ENCODE measurements at regions not wholly inside any gene's neighbourhood (a gene's known extent, or its start where the extent isn't known, plus 50 kb on each side); places are given as distances from the start of the nearest gene placed in this dataset.

- DNase-seq (no peak), ATAC-seq (ENCODE audit: low FRiP score in 2 of 2) (no peak)
- Histone ChIP-seq H3K4me3 (no peak overlapping the region), H3K27me3 (no peaks in the 10 kb centered on the region), H3K9me3 (no peaks in the 10 kb centered on the region), H3K27ac (no peak overlapping the region), H3K36me3 (no peaks in the 10 kb centered on the region), H3K4me1 (no peaks in the 10 kb centered on the region)
- no peak for TF ChIP-seq CTCF (IDR thresholded peaks at IDR 0.05)
- TF ChIP-seq POLR2A (IDR thresholded peaks at IDR 0.05), result no peak
- TF ChIP-seq POLR2AphosphoS5 (IDR thresholded peaks at IDR 0.05), result no peak
- TF ChIP-seq EP300 (IDR thresholded peaks at IDR 0.05), result no peak
These were observed 936.4 kb upstream of the CHAC2 start for GRCh38 chr2:52831216-52831615.

GRCh38 chr2:52828112-52828511, 939.5 kb upstream of the CHAC2 start:
- ATAC-seq (ENCODE audit: low FRiP score in 2 of 2) (no peak), DNase-seq (no peak)
- TF ChIP-seq EP300 (IDR thresholded peaks at IDR 0.05), result no peak
- no peak for TF ChIP-seq CTCF (IDR thresholded peaks at IDR 0.05)
- TF ChIP-seq POLR2AphosphoS5 (IDR thresholded peaks at IDR 0.05), result no peak
- no peak for TF ChIP-seq POLR2A (IDR thresholded peaks at IDR 0.05)
- no peaks in the 10 kb centered on the region for H3K4me1 ChIP-seq
- H3K27me3 ChIP-seq, result no peaks in the 10 kb centered on the region
- H3K36me3 ChIP-seq, result no peaks in the 10 kb centered on the region
- H3K9me3 ChIP-seq, result no peaks in the 10 kb centered on the region
- no peak overlapping the region for H3K4me3 ChIP-seq
- H3K27ac ChIP-seq, result no peak overlapping the region
- 96% methylated on average over 1 of the region's 1 CpG for WGBS, 2 donors

- no peaks in the 10 kb centered on the region for H3K36me3 ChIP-seq
- DNase-seq (no peak), ATAC-seq (ENCODE audit: low FRiP score in 2 of 2) (no peak)
- no peaks in the 10 kb centered on the region for H3K9me3 ChIP-seq
- TF ChIP-seq POLR2AphosphoS5 (IDR thresholded peaks at IDR 0.05), result no peak
- no peak for TF ChIP-seq EP300 (IDR thresholded peaks at IDR 0.05)
- no peak for TF ChIP-seq POLR2A (IDR thresholded peaks at IDR 0.05)
- no peak for TF ChIP-seq CTCF (IDR thresholded peaks at IDR 0.05)
- no peak overlapping the region for H3K4me3 ChIP-seq
- H3K27ac ChIP-seq, result no peak overlapping the region
- no peaks in the 10 kb centered on the region for H3K27me3 ChIP-seq
- H3K4me1 ChIP-seq, result no peaks in the 10 kb centered on the region
These were observed 946.0 kb upstream of the CHAC2 start for GRCh38 chr2:52821631-52822030.

- Histone ChIP-seq H3K27me3 (no peaks in the 10 kb centered on the region), H3K4me3 (no peak overlapping the region)
- no peak for ATAC-seq (ENCODE audit: low FRiP score in 2 of 2)
These were observed 948.6 kb upstream of the CHAC2 start for GRCh38 chr2:52818958-52819357.

More at GRCh38 chr2:52818958-52819357, 948.6 kb upstream of the CHAC2 start:
- Histone ChIP-seq H3K4me1 (no peaks in the 10 kb centered on the region), H3K27ac (no peak overlapping the region), H3K9me3 (no peaks in the 10 kb centered on the region), H3K36me3 (no peaks in the 10 kb centered on the region)
- DNase-seq, result no peak
- no peak for TF ChIP-seq POLR2AphosphoS5 (IDR thresholded peaks at IDR 0.05)
- TF ChIP-seq CTCF (IDR thresholded peaks at IDR 0.05), result no peak
- no peak for TF ChIP-seq EP300 (IDR thresholded peaks at IDR 0.05)
- TF ChIP-seq POLR2A (IDR thresholded peaks at IDR 0.05), result no peak
